GM19372 (cell line): ENCODE measurements at regions not wholly inside any gene's neighbourhood (a gene's known extent, or its start where the extent isn't known, plus 50 kb on each side); places are given as distances from the start of the nearest gene placed in this dataset.

Source experiments
- ATAC-seq: cut with Tn5 transposase; IDR thresholded peaks from one replicate; pipeline ENCODE4 v1.9.1; 2021; ENCODE audit warnings: mild to moderate bottlenecking, low read depth, moderate library complexity; ENCODE audit not compliant: unreplicated experiment

DNA sequence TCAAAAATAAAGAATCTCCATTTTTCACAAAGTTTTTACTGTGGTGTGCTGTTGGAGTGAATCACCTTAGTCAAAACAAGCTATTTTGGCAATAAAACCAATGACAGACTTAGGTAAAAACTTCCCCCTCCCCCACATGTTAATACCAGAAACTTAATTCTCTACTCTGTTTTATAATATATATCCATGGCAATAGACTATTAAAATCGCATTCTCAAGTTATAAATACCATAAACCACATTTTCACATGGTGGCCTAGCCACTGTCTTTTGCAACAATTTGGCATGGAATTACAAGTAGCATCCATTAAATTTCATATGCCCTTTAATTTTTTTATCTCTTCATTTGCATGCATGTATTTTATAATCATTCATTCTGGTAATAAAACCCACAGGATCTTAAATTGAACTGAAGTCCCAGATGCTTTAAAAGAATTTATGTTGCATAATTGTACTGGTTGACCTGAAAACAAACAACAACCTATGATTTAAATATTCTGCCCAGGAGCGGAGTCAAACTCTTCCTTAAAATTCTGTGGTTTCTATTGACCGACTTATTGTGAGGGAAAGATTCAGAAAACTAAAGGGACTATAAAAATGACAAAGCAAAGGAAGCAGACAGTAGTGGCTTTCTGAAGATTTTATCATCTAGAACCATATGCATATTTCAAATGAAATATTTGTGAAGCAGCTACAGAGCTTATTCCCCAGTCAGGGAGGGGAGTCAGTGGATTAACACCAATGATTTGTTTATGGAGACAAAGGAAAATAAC, 229.0 kb upstream of the TBL1XR1 start:
- ATAC-seq, result no peak

DNA sequence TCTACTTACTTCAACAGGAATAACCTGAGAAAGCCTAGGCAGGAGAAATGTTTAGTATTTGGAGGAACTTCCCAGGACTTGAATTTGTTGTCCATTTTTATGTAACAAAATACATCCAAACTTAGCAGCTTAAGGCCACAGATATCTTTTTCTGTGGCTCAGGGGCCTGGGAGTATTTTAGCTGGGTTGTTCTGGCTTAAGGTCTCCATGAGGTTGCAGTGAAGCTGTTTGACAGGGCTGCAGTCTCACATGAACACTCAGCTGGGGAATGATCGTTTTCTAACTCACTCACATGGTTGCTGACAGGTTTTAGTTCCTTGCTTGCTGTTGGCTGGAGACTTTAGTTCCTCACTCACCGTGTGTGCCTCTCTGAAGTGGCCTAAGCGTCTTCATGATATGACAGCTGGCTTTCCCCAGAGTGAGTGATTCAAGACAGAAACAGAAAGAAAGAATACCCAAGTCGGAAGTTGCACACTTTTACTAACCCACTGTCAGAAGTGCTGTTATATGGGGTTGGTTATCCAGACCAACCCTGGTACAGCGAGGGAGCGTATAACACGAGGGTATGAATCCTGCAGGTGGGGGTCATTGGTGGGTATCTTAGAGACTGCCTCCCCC, 229.7 kb upstream of the TBL1XR1 start:
- peak; percentile 98 for ATAC-seq

GRCh38 chr3:177427540-177427939, 230.3 kb upstream of the TBL1XR1 start:
- ATAC-seq, result peak; percentile 2

DNA sequence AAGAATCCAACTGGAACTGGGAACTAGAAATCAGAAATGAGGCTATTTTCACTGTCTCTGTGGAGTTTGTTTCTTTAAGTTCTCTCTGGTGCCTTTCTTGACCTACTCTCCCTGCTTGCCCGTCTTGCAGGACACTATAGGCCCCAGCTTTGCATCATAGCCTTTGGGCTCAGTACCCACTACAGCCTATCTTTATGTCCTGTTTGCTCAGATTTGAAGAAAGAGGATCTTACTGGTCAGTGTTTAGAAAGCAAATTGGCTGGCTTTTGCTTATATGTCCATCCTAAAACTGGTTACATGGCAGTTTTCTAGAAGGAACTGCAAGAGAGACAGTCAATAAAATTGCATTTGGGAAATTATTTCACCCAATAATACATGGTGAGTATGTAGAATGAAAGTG, 231.8 kb upstream of the TBL1XR1 start:
- ATAC-seq, result no peak

GRCh38 chr3:177429771-177430170, 232.5 kb upstream of the TBL1XR1 start:
- no peak for ATAC-seq

- ATAC-seq, result no peak
These were observed 233.4 kb upstream of the TBL1XR1 start for GRCh38 chr3:177430653-177431052.

GRCh38 chr3:177431525-177432176, 234.4 kb upstream of the TBL1XR1 start:
- ATAC-seq, result no peak

GRCh38 chr3:177435301-177435700, 238.0 kb upstream of the TBL1XR1 start:
- no peak for ATAC-seq

GRCh38 chr3:177437513-177438337, 240.4 kb upstream of the TBL1XR1 start:
- no peak for ATAC-seq

DNA sequence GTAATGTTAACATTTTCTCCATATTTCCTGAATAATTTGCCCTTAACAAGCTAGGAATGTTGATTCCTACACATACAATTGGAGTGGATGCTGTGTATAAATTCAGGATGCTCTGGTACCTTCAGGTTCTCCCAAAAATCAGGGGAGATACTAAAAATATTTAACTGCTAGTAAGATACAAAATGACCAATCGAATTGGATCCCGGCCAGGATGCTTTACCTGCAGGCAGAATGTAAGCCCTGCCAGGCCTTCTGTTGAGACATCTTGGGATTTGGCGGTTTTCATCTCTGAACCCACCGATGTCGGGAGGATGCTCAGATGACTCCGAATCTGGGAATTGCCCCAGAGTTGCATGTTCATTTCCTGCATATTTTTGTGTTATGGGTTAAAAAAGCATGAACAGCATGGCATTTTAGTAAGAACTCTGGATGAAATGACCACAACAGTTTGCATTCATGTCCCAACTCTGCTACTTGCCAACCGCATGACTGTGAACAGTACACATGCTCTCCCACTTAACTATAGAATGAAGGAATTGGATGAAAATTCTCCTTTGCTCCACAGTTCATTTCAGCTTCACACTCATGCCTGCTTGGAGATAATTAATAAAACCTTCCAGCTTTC, 241.4 kb upstream of the TBL1XR1 start:
- no peak for ATAC-seq

DNA sequence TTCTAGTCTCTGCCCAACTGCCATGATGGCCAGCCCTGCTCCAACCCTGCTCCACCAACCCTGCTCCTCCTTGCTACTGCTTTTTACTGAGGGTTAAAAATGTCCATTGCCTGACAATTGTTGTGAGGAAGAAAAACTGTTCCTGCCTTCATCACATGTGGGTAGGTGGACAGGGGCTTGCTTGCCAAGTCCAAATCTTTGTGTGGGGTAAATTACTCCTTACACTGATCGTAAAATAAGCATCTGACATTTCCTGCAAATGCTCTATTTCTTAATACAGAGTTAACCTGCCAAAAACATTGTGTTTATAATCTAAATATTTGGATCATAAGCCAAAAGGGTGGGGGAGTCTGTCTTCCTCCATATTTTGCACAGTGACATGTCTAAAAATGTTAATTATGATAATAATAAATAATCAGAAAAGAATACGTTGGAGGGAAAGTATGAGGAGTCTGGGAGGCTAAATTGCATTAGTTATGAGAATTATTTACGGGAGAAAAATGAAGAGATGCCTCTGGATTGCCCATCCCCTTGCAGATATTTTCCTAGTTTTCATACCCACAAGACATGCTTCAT, 242.5 kb upstream of the TBL1XR1 start:
- no peak for ATAC-seq

DNA sequence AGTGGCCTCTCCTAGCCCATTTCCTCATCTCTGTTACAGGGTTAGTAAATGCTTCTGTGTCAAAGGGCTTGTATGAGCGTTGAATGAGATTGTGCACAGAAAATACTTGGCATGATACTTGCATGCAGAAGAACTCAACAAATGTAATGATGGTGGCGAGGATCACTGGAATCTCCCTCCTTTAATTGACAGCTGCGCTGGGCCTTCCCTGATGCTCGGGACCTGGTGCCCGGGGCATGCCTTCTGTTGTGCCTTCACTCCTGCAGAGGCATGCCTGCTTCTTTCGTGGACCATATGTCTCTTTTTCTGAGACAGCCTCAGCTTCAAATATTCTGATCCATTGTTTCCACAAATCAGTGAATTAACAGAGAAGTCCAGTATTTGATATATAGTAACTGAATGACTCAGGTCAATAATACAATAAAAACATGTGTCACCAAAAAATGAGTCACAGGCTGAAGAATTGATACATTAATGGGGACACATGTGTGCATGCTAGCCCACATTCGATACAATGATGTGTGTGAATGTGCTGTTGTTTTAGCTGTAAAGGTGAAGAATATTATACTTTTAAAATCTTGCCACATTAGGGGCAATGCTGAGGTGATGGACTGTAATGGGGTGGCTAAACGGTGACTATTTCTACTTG, 243.3 kb upstream of the TBL1XR1 start:
- ATAC-seq, result no peak

GRCh38 chr3:177441276-177441812, 244.1 kb upstream of the TBL1XR1 start:
- no peak for ATAC-seq

GRCh38 chr3:177441813-177442646, 244.7 kb upstream of the TBL1XR1 start:
- ATAC-seq, result peak; percentile 98

DNA sequence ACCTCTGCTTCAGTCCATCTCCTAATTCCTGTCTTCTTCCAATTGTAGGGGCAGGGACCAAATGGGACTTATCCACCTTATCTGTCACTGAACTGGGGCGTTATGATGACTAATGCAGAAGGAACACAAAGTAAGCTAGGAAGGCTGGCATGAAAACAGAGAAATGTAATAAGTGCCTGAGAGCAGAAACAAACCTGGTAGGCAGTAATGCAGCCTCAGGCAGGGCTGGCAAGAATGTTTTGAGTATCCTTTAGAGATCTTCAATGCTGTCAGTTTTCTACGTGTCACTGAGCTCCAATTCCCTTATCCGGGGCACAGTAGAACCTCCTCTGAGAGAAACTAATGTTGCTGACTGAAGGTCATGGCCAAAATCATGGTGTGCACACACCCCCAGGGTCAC, 246.2 kb upstream of the TBL1XR1 start:
- ATAC-seq, result no peak

GRCh38 chr3:177444696-177445095, 247.4 kb upstream of the TBL1XR1 start:
- no peak for ATAC-seq

- ATAC-seq, result no peak
These were observed 248.3 kb upstream of the TBL1XR1 start for GRCh38 chr3:177445549-177445948.

GRCh38 chr3:177446165-177446601, 248.9 kb upstream of the TBL1XR1 start:
- no peak for ATAC-seq
